ENCODE measurements at regions not wholly inside any gene's neighbourhood (a gene's known extent, or its start where the extent isn't known, plus 50 kb on each side); places are given as distances from the start of the nearest gene placed in this dataset.
"Not testable (repeated sequence)": the region's sequence is repeated elsewhere in the genome, so short reads cannot be mapped to it uniquely, and the experiment has no call there.

- no peak for DNase-seq (ENCODE audit: low spot score)
Observed at GRCh38 chr11:36775130-36775529, 177.1 kb upstream of the RAG2 start.

- no peak for DNase-seq (ENCODE audit: low spot score)
Observed at GRCh38 chr11:36774603-36775002, 176.6 kb upstream of the RAG2 start.

DNA sequence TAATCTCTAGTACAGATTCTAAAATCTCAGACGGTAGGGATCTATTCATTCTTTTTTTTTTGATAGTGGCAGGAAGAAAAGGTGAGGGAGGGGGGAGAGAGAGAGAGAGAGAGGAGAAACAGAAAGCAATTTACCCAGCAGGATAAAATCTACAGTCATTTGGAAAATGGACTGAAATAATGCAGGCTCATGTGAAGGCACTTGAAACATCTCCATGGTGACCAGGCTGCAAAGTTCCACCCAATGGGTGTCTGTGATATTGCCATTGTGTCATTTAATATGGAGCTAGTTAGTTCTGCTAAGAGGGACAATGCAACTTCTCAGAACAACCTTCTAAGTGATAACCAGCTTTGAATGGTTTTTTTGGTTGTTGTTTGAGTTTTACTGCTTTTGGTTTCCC is 165.2 kb upstream of the RAG2 start:
- DNase-seq (ENCODE audit: low spot score) = no peak

GRCh38 chr11:36757075-36757474 is 159.0 kb upstream of the RAG2 start:
- no peak for DNase-seq (ENCODE audit: low spot score)

- no peak for DNase-seq (ENCODE audit: low spot score)
Observed at GRCh38 chr11:36753960-36754359, 155.9 kb upstream of the RAG2 start.

- no peak for DNase-seq (ENCODE audit: low spot score)
Observed at GRCh38 chr11:36751996-36752395, 154.0 kb upstream of the RAG2 start.

- DNase-seq (ENCODE audit: low spot score) = no peak
Observed at GRCh38 chr11:36751335-36751781, 153.3 kb upstream of the RAG2 start.

DNA sequence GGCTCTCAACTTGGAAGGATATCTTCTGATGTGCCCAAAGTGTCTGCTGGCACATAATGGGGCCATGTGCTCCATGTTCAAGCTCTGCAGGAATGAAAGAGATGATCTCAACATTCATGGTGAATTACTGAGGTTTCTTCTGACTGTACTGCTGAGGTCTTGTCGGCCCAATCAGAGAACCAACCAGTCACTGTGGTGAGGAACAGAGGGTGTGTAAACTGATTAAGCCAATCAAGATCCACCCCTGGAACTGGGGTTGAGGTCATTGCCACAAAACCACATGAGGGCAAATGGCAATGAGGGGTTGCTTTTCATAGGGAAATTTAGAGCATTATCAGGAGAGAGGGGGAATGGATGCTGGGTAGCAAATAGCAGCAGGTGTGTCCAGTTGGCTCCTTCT is 152.3 kb upstream of the RAG2 start:
- no peak for DNase-seq (ENCODE audit: low spot score)

DNA sequence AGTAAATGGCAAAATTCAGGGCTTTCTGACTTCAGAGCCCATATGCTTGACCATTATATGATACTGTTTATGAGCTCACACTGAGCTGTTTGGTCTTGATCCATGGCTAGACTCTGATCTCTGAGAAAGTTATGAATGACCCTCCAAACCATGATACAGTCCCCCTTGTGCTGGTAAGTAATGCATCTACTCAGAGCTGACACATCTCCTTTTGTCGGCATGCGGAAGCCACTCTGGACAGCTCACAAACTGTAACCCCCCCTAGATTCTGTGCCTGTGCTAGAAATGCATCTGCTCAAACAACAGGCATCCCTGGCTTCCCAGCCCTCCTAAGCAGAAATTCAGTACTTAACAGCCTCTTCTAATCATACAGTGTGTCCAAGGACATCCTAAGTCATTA is 150.8 kb upstream of the RAG2 start:
- DNase-seq (ENCODE audit: low spot score) = no peak

- peak; percentile 50 for DNase-seq (ENCODE audit: low spot score)
Observed at GRCh38 chr11:36746886-36747710, 149.1 kb upstream of the RAG2 start.

GRCh38 chr11:36744375-36745168 is 146.5 kb upstream of the RAG2 start:
- DNase-seq (ENCODE audit: low spot score) = no peak

- DNase-seq (ENCODE audit: low spot score) = no peak
Observed at GRCh38 chr11:36743039-36743438, 145.0 kb upstream of the RAG2 start.

- no peak for DNase-seq (ENCODE audit: low spot score)
Observed at GRCh38 chr11:36741515-36741914, 143.5 kb upstream of the RAG2 start.

DNA sequence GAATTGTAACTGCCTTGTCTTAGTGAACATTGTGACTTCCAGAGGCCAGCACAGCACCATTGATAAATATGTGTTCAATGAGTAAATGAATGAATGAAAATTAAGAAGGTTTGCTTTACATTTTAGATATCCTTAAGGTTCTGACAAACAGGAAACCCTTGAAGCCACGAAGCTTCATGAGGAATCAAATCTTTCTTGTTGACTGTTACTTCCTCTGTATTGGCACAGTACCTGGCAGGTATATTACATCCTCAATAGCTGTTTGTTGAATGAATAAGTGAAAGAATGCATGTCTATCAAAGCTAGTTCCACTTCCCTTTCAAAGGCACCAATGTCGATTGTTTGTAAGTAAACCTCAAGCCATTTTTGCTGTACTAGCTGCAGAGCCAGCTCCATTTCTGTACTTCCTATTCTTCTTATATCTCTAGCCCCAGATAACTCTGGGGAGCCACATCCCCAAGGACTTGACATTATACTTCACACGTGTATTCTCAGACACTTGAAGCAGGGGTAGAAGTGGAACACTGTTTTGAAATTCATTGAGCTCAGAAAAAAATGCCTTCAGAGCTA is 140.3 kb upstream of the RAG2 start:
- DNase-seq (ENCODE audit: low spot score) = no peak

GRCh38 chr11:36736103-36736502 is 138.1 kb upstream of the RAG2 start:
- DNase-seq (ENCODE audit: low spot score) = no peak

DNA sequence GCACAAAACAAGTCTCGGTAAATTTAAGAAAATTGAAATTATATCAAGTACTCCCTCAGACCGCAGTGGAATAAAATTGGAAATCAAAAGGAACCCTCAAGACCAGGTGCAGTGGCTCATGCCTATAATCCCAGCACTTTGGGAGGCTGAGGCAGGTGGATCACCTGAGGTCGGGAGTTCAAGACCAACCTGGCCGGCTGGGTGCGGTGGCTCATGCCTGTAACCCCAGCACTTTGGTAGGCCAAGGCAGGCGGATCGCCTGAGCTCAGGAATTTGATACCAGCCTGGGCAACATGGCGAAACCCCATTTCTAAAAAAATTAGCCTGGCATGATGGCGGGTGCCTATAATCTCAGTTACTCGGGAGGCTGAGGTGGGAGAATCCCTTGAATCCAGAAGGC is 135.7 kb upstream of the RAG2 start:
- not testable (repeated sequence) for DNase-seq (ENCODE audit: low spot score)

DNA sequence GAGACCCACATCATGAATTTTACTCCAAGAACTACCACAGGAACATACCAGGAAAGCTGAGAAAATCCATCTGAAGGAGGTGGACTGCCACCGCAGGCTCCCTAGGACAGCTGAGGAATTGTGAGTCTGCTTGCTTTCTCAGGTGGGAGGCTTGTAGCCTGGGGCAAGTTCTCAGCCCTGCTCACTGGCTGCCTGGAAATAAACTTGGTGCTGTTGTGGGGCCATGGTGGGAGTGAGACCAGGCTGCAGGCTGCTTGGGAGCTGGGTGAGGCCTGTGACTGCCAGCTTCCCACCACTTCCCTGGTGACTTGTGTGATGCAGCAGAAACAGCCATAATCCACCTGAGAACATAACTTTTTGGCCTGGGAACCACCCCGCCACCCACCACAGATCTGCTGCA is 132.7 kb upstream of the RAG2 start:
- no peak for DNase-seq (ENCODE audit: low spot score)

DNA sequence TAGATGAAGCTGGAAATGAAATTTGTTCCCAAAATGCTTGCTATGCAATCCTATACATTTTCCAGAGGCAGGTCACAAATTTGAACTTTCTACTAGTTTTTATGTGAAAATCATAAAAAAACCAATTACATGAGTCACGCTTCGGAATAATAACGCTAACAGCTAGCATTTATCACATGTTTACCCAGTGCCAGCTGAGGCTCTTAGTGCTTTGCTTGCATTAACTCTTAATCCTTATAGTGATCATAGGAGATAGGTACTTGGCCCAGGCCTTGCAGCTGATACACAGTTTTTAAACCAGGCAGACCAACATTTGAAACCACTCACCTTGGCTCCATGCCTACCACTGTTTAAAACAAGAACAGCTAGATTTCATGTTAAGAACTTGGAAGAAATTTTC is 131.8 kb upstream of the RAG2 start:
- DNase-seq (ENCODE audit: low spot score) = no peak

DNA sequence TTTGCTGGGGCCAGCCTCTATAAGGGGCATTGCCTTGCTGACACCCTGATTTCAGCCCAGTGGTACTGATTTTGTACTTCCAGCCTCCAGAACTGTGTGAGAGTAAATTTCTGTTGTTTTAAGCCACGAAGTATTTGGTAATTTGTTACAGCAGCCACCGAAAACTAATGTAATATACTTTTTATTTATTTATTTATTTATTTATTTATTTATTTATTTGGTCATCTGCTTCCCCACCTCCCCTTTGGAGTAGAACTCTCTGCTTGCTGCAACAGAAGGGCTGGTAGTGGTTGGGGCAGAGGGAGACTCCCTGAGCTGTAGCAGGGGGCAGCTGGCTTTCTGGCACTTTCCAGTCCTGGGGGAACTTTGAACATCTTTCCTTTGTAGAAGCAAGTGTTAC is 128.4 kb upstream of the RAG2 start:
- no peak for DNase-seq (ENCODE audit: low spot score)

- DNase-seq (ENCODE audit: low spot score) = no peak
Observed at GRCh38 chr11:36724742-36725385, 126.8 kb upstream of the RAG2 start.

- DNase-seq (ENCODE audit: low spot score) = no peak
Observed at GRCh38 chr11:36722421-36722820, 124.4 kb upstream of the RAG2 start.

- no peak for DNase-seq (ENCODE audit: low spot score)
Observed at GRCh38 chr11:36719358-36720107, 121.5 kb upstream of the RAG2 start.

Measured in HuH-7.5 (cell line).